GM12878 (cell line): ENCODE measurements at regions not wholly inside any gene's neighbourhood (a gene's known extent, or its start where the extent isn't known, plus 50 kb on each side); places are given as distances from the start of the nearest gene placed in this dataset.

Experiments
- ATAC-seq: fragments of 200-7000 bp; cut with Tn5 transposase; 3 replicates; pipeline ENCODE4 v1.9.1; 2020; ENCODE audit warnings: mild to moderate bottlenecking, moderate library complexity
- BruUV-seq: library from RNA; stranded (reverse); fragments of 400-500 nt; replicated peaks from 2 replicates; lab custom pipeline; 2021; lab: Mats Ljungman, UMichigan
- CTCF ChIA-PET: fragments of 300-600 bp; sonication (Branson Sonifier 250); formaldehyde crosslinking; extraction: SDS; loops from one replicate; lab custom pipeline; 2021; ENCODE audit warnings: inconsistent platforms; lab: Yijun Ruan, JAX
- POLR2A ChIA-PET: fragments of 350-600 bp; formaldehyde crosslinking; extraction: SDS; loops from one replicate; lab custom pipeline; 2021; ENCODE audit warnings: inconsistent platforms; lab: Charles Lee
- RAD21 ChIA-PET: fragments of 300-600 bp; sonication (Branson Sonifier 250); formaldehyde crosslinking; loops from one replicate; lab custom pipeline; 2023; ENCODE audit warnings: antibody characterized with exemption; ENCODE audit not compliant: unreplicated experiment; lab: Charles Lee
- SMC1A ChIA-PET: fragments of 300-600 bp; sonication (Branson Sonifier 250); formaldehyde crosslinking; loops from one replicate; lab custom pipeline; 2023; ENCODE audit not compliant: unreplicated experiment, uncharacterized antibody; lab: Charles Lee
- DNase-seq: peaks from one replicate; pipeline ENCODE4 v3.0.0-alpha.2; 2011; ENCODE audit warnings: low read depth, low spot score
- FAIRE-seq: peaks from 3 replicates; lab custom pipeline; 2011; peaks lifted over from hg19 to GRCh38; lab: Jason Lieb, UNC
- H2AFZ ChIP-seq: 2 replicates; pipeline ENCODE4 v1.6.0; 2011; ENCODE audit warnings: low read depth, low read length, control low read depth; ENCODE audit not compliant: control insufficient read depth
- H3K27ac ChIP-seq: 2 replicates; pipeline ENCODE4 v1.5.1; 2011; ENCODE audit warnings: control low read depth; ENCODE audit not compliant: control insufficient read depth, insufficient read depth
- H3K27me3 ChIP-seq, 2 experiments: replicated peaks in 1 of 2; 2 replicates each; pipeline versions ENCODE4 v1.6.0 to v1.6.1; 2011; ENCODE audit warnings: low read length in 1 of 2; ENCODE audit not compliant: control insufficient read depth in 2 of 2, insufficient read depth in 2 of 2
- H3K36me3 ChIP-seq, 2 experiments: 2 replicates each; pipeline ENCODE4 v1.5.1; 2011; ENCODE audit warnings: low read length in 1 of 2; ENCODE audit not compliant: control insufficient read depth in 2 of 2, insufficient read depth in 2 of 2
- H3K4me1 ChIP-seq: 2 replicates; pipeline ENCODE4 v1.6.1; 2011; ENCODE audit warnings: mild to moderate bottlenecking, low read length, moderate library complexity, mixed read lengths; ENCODE audit not compliant: control insufficient read depth, insufficient read depth
- H3K4me2 ChIP-seq: 2 replicates; pipeline ENCODE4 v1.6.0; 2011; ENCODE audit warnings: control low read depth; ENCODE audit not compliant: control insufficient read depth, insufficient read depth
- H3K4me3 ChIP-seq: fragments of 200-600 bp; sonication (generic); 2 replicates; pipeline ENCODE4 v1.5.1; 2016
- H3K79me2 ChIP-seq: 2 replicates; pipeline ENCODE4 v1.6.0; 2011; ENCODE audit warnings: low read length; ENCODE audit not compliant: control insufficient read depth, insufficient read depth
- H3K9ac ChIP-seq: 2 replicates; pipeline ENCODE4 v1.8.0; 2011; ENCODE audit warnings: low read length, control low read depth, mixed read lengths; ENCODE audit not compliant: control insufficient read depth, insufficient read depth
- H3K9me3 ChIP-seq: replicated peaks from 3 replicates; pipeline ENCODE4 v1.5.1; 2011; ENCODE audit warnings: mild to moderate bottlenecking, low read length; ENCODE audit not compliant: control insufficient read depth, insufficient read depth
- H4K20me1 ChIP-seq: 2 replicates; pipeline ENCODE4 v1.6.0; 2011; ENCODE audit not compliant: control insufficient read depth, insufficient read depth
- E2F4 ChIP-seq: IDR thresholded peaks from 2 replicates; pipeline ENCODE4 v1.6.1; 2012; ENCODE audit warnings: low read depth, low read length, improper control_type of control experiment
- EP300 ChIP-seq, 2 experiments: fragments of 150-350 bp in 1 of 2; IDR thresholded peaks; 2 replicates each; pipeline ENCODE4 v1.6.1; 2011 to 2012; ENCODE audit warnings: low read depth in 2 of 2, low read length in 2 of 2, borderline replicate concordance in 1 of 2, improper control_type of control experiment in 1 of 2, inconsistent platforms in 1 of 2; ENCODE audit not compliant: control insufficient read depth in 1 of 2
- FOS ChIP-seq: IDR thresholded peaks from 3 replicates; pipeline ENCODE4 v1.6.1; 2011; ENCODE audit warnings: borderline replicate concordance; ENCODE audit not compliant: insufficient read length; ENCODE audit errors: extremely low read depth
- NR2C2 ChIP-seq: IDR thresholded peaks from 2 replicates; pipeline ENCODE4 v1.6.1; 2011; ENCODE audit warnings: borderline replicate concordance, low read depth; ENCODE audit not compliant: control insufficient read depth, insufficient read length
- WGBS: methylation state at CpG from one replicate; pipeline ENCODE4 v1.1.6; 2016; ENCODE audit warnings: low lambda C conversion rate; ENCODE audit not compliant: insufficient replicate concordance, insufficient coverage; ENCODE audit errors: missing lambda C conversion rate; 5-methylcytosine and 5-hydroxymethylcytosine counted together
- in situ Hi-C: fragments of 300-500 bp; cut with MboI; formaldehyde crosslinking; loops from 9 replicates; pipeline ENCODE4 v1.14.3; 2018; ENCODE audit warnings: mixed read lengths
- intact Hi-C: fragments of 100-400 bp; cut with micrococcal nuclease; formaldehyde crosslinking; loops from one replicate; pipeline ENCODE4 v1.14.2; 2022; ENCODE audit not compliant: unreplicated experiment
- TF ChIP-seq, protein P1 (sequence below): fragments of 450-650 bp; IDR thresholded peaks from 2 replicates; pipeline ENCODE4 v1.6.1; 2016; ENCODE audit warnings: mild to moderate bottlenecking
- TF ChIP-seq, protein P2 (sequence below): fragments of 450-650 bp; IDR thresholded peaks from 2 replicates; pipeline ENCODE4 v1.6.1; 2017; ENCODE audit warnings: mild to moderate bottlenecking

GRCh38 chr12:75809746-75810145 lies 221.8 kb downstream of the PHLDA1 start:
- FAIRE-seq, result no peak
- no peaks in the 10 kb centered on the region for H3K79me2 ChIP-seq
- RAD21 ChIA-PET, result no interaction called here
- TF ChIP-seq EP300 (IDR thresholded peaks at IDR 0.05; ENCODE audit: borderline replicate concordance in 1 of 2, control insufficient read depth in 1 of 2, low read depth in 2 of 2, low read length in 2 of 2) (no peak), FOS (no peak), E2F4 (no peak), NR2C2 (no peak)
- TF ChIP-seq, protein P1, sequence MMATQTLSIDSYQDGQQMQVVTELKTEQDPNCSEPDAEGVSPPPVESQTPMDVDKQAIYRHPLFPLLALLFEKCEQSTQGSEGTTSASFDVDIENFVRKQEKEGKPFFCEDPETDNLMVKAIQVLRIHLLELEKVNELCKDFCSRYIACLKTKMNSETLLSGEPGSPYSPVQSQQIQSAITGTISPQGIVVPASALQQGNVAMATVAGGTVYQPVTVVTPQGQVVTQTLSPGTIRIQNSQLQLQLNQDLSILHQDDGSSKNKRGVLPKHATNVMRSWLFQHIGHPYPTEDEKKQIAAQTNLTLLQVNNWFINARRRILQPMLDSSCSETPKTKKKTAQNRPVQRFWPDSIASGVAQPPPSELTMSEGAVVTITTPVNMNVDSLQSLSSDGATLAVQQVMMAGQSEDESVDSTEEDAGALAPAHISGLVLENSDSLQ, result no peak
- TF ChIP-seq, protein P2, sequence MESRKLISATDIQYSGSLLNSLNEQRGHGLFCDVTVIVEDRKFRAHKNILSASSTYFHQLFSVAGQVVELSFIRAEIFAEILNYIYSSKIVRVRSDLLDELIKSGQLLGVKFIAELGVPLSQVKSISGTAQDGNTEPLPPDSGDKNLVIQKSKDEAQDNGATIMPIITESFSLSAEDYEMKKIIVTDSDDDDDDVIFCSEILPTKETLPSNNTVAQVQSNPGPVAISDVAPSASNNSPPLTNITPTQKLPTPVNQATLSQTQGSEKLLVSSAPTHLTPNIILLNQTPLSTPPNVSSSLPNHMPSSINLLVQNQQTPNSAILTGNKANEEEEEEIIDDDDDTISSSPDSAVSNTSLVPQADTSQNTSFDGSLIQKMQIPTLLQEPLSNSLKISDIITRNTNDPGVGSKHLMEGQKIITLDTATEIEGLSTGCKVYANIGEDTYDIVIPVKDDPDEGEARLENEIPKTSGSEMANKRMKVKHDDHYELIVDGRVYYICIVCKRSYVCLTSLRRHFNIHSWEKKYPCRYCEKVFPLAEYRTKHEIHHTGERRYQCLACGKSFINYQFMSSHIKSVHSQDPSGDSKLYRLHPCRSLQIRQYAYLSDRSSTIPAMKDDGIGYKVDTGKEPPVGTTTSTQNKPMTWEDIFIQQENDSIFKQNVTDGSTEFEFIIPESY, result no peak
- no peak overlapping the region for H2AFZ ChIP-seq
- H3K9me3 ChIP-seq, result no peaks in the 10 kb centered on the region
- BruUV-seq, result no TSS peak
- H3K4me1 ChIP-seq, result peaks cover 4% of the 10 kb centered on the region; the same call in 1 of the 2 replicates
- WGBS, result 71% methylated on average over 2 of the region's 2 CpGs
- H3K27me3 ChIP-seq, result no peaks in the 10 kb centered on the region
- ATAC-seq, result no peak
- no peak for DNase-seq
- SMC1A ChIA-PET, result interaction anchor here (0.8 to 1.5 kb wide), 3 partner anchors 12 to 222 kb away, joined by 3 to 4 read pairs (median 3); partner anchors contain the start of gene PHLDA1
- no peak overlapping the region for H3K4me3 ChIP-seq
- CTCF ChIA-PET, result interaction anchor here (0.8 to 0.9 kb wide), 2 partner anchors 68 to 250 kb away, joined by 3 to 5 read pairs; no protein-coding TSS in a partner anchor
- intact Hi-C loops (no loop called here), in situ Hi-C loops (no loop called here)
- no peaks in the 10 kb centered on the region for H3K36me3 ChIP-seq
- no peaks in the 10 kb centered on the region for H4K20me1 ChIP-seq
- no peak overlapping the region for H3K4me2 ChIP-seq
- no peak overlapping the region for H3K9ac ChIP-seq
- POLR2A ChIA-PET, result no interaction called here
- H3K27ac ChIP-seq, result no peak overlapping the region
